NT2/D1 (cell line): ENCODE measurements at regions not wholly inside any gene's neighbourhood (a gene's known extent, or its start where the extent isn't known, plus 50 kb on each side); places are given as distances from the start of the nearest gene placed in this dataset.
"Not testable (repeated sequence)": the region's sequence is repeated elsewhere in the genome, so short reads cannot be mapped to it uniquely, and the experiment has no call there.

Source experiments
- SUZ12 ChIP-seq: IDR thresholded peaks from 2 replicates; pipeline ENCODE4 v1.6.1; 2011; ENCODE audit not compliant: insufficient read length, insufficient read depth; ENCODE audit errors: extremely low read depth
- YY1 ChIP-seq: IDR thresholded peaks from 2 replicates; pipeline ENCODE4 v1.6.1; 2011; ENCODE audit not compliant: insufficient read length, insufficient read depth
- ZNF274 ChIP-seq: IDR thresholded peaks from 2 replicates; pipeline ENCODE4 v1.6.1; 2011; ENCODE audit warnings: mild to moderate bottlenecking, low read depth, low read length

DNA sequence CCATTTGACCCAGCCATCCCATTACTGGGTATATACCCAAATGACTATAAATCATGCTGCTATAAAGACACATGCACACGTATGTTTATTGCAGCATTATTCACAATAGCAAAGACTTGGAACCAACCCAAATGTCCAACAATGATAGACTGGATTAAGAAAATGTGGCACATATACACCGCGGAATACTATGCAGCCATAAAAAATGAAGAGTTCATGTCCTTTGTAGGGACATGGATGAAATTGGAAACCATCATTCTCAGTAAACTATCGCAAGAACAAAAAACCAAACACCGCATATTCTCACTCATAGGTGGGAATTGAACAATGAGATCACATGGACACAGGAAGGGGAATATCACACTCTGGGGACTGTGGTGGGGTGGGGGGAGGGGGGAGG is 184.6 kb upstream of the MSX2 start:
- not testable (repeated sequence) for TF ChIP-seq ZNF274, YY1, SUZ12
